ENCODE measurements at regions not wholly inside any gene's neighbourhood (a gene's known extent, or its start where the extent isn't known, plus 50 kb on each side); places are given as distances from the start of the nearest gene placed in this dataset.

DNA sequence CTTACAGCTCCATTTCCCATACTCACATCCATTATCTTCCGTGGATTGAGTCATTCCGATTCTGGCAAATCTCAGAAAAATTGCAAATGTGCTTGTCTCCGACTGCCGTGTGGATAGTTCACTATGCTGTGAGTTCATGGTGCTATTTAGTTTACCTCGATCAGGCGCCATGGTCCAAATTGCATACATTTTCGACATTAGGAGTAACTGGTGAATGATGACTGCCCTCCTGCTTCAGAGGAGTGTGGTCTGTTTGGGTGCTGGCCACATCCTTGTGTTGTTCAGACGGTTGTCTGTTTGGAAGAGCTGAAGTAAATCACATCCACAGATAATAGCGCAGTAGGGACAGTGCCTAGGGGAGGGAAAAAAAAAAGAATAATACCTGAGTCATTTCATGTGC is 439.5 kb downstream of the ZNF516 start:
- TF ChIP-seq POLR2AphosphoS5 (IDR thresholded peaks at IDR 0.05; ENCODE audit: control insufficient read depth, insufficient read depth, low read depth, low read length) (no peak), CTCF (IDR thresholded peaks at IDR 0.05 in 2 of 3, conservative IDR thresholded peaks at IDR 0.05 in 1 of 3; ENCODE audit: insufficient read depth in 2 of 3, low read depth in 1 of 3, low read length in 3 of 3) (no peak), ZBTB49 (CRISPR knock-in tag; IDR thresholded peaks at IDR 0.05; ENCODE audit: borderline replicate concordance) (no peak), POLR2B (IDR thresholded peaks at IDR 0.05; ENCODE audit: low read depth, partially characterized antibody) (no peak), GABPA (tag; conservative IDR thresholded peaks at IDR 0.05; ENCODE audit: low read depth) (no peak), CBX5 (IDR thresholded peaks at IDR 0.05; ENCODE audit: borderline replicate concordance, low read depth) (no peak), ZNF518B (CRISPR knock-in tag; IDR thresholded peaks at IDR 0.05) (no peak), YY1 (IDR thresholded peaks at IDR 0.05; ENCODE audit: borderline replicate concordance in 1 of 3, control insufficient read depth in 1 of 3, extremely low read depth in 1 of 3, insufficient read depth in 3 of 3, insufficient read length in 1 of 3, insufficient replicate concordance in 2 of 3, low read depth in 1 of 3, low read length in 2 of 3) (no peak), BRCA1 (IDR thresholded peaks at IDR 0.05) (no peak), BRCA1 (CRISPR knock-in tag; IDR thresholded peaks at IDR 0.05) (no peak)

Data from K562 (cell line).